IPS-20b (cell line): ENCODE measurements at regions not wholly inside any gene's neighbourhood (a gene's known extent, or its start where the extent isn't known, plus 50 kb on each side); places are given as distances from the start of the nearest gene placed in this dataset.
"Not testable (repeated sequence)": the region's sequence is repeated elsewhere in the genome, so short reads cannot be mapped to it uniquely, and the experiment has no call there.

ENCODE experiments used
- H3K27ac ChIP-seq: one replicate; pipeline ENCODE4 v1.5.1; 2013; ENCODE audit warnings: low read length
- H3K27me3 ChIP-seq: 2 replicates; pipeline ENCODE4 v1.6.1; 2013; ENCODE audit warnings: mild to moderate bottlenecking, low read length, inconsistent platforms; ENCODE audit not compliant: insufficient read depth
- H3K36me3 ChIP-seq: 2 replicates; pipeline ENCODE4 v1.6.1; 2013; ENCODE audit warnings: low read depth, mild to moderate bottlenecking, inconsistent platforms, low read length, moderate library complexity; ENCODE audit not compliant: insufficient read depth
- H3K4me1 ChIP-seq: 2 replicates; pipeline ENCODE4 v1.6.1; 2013; ENCODE audit warnings: mild to moderate bottlenecking, control low read depth, inconsistent platforms, low read length, moderate library complexity; ENCODE audit not compliant: insufficient read depth
- H3K4me3 ChIP-seq: 2 replicates; pipeline ENCODE4 v1.5.1; 2013; ENCODE audit warnings: mild to moderate bottlenecking, low read length, inconsistent platforms
- H3K9ac ChIP-seq: 2 replicates; pipeline ENCODE4 v1.6.1; 2013; ENCODE audit warnings: low read depth, mild to moderate bottlenecking, inconsistent platforms, low read length, moderate library complexity
- H3K9me3 ChIP-seq: 2 replicates; pipeline ENCODE4 v1.6.1; 2013; ENCODE audit warnings: mild to moderate bottlenecking, low read depth, low read length, inconsistent platforms; ENCODE audit not compliant: insufficient read depth

DNA sequence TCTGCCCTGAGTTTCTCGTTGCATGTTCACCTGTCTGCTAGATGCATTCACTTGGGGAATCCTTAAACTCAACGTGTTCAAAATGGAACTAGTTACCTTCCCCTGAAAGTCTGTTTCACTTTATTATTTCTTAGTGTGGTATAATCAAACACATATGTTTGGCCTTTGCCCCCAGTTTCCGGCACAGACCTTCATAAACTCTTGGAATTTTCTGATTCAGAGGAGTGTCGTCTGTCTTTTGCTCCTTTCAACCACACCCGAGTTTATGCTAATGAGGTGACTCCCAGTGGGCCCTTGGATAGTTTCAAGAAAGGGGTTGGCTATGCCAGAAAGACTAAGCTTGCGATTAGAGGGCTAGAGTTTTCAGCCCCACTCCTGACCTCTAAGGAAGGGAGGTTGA is 198.9 kb downstream of the CDCA7 start:
- Histone ChIP-seq H3K4me1 (no peaks in the 10 kb centered on the region), H3K9ac (no peak overlapping the region), H3K27ac (no peak overlapping the region), H3K36me3 (no peaks in the 10 kb centered on the region), H3K9me3 (peaks cover 9% of the 10 kb centered on the region; the same call in 1 of the 2 replicates), H3K27me3 (no peaks in the 10 kb centered on the region), H3K4me3 (no peak overlapping the region)

DNA sequence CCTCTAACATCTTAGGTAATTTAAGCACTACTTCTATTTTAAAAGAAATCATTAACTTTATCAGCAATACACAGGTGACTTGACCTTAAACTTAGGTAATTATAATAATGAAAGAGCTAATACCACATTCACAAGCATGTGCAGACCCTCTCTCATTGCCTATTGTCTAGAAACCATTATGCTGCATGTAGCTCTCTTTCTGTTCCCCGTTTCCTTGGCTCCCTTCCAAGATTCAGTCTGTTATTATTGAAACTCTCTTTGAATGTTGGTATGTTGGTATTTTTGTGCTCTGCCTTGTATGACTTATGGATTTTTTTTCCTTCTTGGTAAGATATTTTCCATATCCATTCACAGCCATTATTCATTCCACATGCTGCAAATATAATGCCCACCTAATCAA is 201.2 kb downstream of the CDCA7 start:
- no peaks in the 10 kb centered on the region for H3K4me1 ChIP-seq
- H3K4me3 ChIP-seq: no peak overlapping the region
- H3K27me3 ChIP-seq: no peaks in the 10 kb centered on the region
- H3K9me3 ChIP-seq: peaks cover 9% of the 10 kb centered on the region; the same call in 1 of the 2 replicates
- no peak overlapping the region for H3K27ac ChIP-seq
- no peak overlapping the region for H3K9ac ChIP-seq
- H3K36me3 ChIP-seq: no peaks in the 10 kb centered on the region

DNA sequence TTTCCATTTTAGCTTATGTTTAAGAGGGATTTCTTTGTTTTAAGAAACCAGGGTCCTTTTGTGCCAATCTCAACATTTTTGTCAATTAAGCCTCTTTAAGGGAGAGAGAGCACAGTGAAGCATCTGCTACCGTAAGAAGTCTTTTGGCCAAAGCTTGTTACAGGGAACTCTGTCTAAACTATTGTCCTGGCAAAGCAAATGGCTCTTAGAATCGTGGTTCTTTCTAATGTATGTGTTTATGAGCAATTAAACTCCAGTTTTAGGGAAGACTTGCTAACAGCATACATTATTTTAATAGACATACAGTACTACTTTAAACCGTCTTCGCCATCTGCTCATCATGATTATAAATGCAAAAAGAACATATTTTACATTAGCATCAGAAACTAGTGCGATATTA is 202.1 kb downstream of the CDCA7 start:
- H3K4me3 ChIP-seq: no peak overlapping the region
- H3K27me3 ChIP-seq: no peaks in the 10 kb centered on the region
- H3K9me3 ChIP-seq: no peaks in the 10 kb centered on the region

DNA sequence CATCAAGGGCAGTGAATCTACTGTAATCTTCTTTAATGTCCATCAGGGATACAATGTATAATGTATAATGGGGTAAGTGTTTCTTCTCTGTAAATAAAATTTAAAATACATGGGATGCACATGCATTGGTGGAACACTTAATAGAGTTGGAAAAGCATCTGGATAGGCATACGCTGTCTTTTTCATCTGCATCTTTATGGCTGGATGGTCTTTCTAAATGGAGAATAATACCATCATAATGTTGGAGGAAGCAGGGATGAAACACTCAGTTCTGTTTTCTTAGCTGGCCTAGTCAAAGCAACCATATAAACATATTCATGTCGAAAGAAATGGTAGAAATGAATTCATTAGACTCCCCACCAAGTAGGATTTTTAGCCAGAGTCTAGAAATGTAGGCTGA is 202.8 kb downstream of the CDCA7 start:
- H3K27me3 ChIP-seq: no peaks in the 10 kb centered on the region
- no peaks in the 10 kb centered on the region for H3K9me3 ChIP-seq
- no peaks in the 10 kb centered on the region for H3K4me1 ChIP-seq
- no peak overlapping the region for H3K4me3 ChIP-seq
- H3K9ac ChIP-seq: no peak overlapping the region
- no peak overlapping the region for H3K27ac ChIP-seq
- H3K36me3 ChIP-seq: no peaks in the 10 kb centered on the region

More for the DNA sequence above, 202.1 kb downstream of the CDCA7 start:
- no peaks in the 10 kb centered on the region for H3K36me3 ChIP-seq
- H3K9ac ChIP-seq: no peak overlapping the region
- no peaks in the 10 kb centered on the region for H3K4me1 ChIP-seq
- no peak overlapping the region for H3K27ac ChIP-seq

DNA sequence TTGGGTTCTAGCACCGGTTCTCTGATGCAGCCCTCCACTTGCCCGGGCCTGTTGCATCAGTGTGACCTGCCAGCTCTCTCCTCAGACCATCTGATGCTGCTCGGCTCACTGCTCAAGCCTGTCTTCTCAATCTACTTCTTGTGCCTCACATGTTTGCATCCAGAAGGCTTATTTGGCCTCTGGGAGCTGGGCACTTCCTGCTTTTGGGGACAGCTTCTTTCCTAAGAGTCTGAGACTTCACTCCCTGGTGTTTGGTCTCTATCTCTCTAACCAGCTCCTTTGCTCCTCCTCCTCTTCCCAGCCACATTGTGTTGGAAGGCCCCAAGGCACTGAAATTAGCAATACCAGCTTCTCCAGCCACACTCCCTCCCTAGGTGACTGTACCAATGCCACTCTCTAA is 212.8 kb downstream of the CDCA7 start:
- no peaks in the 10 kb centered on the region for H3K9me3 ChIP-seq
- H3K9ac ChIP-seq: no peak overlapping the region
- no peaks in the 10 kb centered on the region for H3K27me3 ChIP-seq
- H3K27ac ChIP-seq: no peak overlapping the region
- no peaks in the 10 kb centered on the region for H3K36me3 ChIP-seq
- no peak overlapping the region for H3K4me3 ChIP-seq
- H3K4me1 ChIP-seq: peaks cover 26% of the 10 kb centered on the region

DNA sequence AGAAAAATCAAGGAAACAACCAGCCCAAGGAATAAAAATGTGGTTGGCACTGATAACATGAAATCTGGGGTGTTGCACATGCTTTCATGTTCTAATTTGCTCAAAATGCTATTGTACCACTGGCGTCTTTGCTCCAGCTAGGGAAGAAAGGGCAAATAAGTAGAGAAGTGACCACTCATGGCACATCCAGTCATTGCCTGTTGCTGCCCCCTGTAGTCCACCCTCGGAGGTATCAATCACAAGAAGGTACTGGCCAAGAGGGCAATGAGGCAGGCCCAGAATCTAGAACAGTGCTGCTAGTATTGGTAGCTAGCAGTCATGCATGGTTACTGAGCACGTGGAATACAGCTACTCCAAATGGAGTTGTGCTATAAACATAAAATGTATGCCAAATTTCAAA is 213.4 kb downstream of the CDCA7 start:
- Histone ChIP-seq H3K36me3 (no peaks in the 10 kb centered on the region), H3K27ac (no peak overlapping the region), H3K27me3 (no peaks in the 10 kb centered on the region), H3K9me3 (no peaks in the 10 kb centered on the region), H3K9ac (no peak overlapping the region), H3K4me1 (peaks cover 26% of the 10 kb centered on the region), H3K4me3 (no peak overlapping the region)

DNA sequence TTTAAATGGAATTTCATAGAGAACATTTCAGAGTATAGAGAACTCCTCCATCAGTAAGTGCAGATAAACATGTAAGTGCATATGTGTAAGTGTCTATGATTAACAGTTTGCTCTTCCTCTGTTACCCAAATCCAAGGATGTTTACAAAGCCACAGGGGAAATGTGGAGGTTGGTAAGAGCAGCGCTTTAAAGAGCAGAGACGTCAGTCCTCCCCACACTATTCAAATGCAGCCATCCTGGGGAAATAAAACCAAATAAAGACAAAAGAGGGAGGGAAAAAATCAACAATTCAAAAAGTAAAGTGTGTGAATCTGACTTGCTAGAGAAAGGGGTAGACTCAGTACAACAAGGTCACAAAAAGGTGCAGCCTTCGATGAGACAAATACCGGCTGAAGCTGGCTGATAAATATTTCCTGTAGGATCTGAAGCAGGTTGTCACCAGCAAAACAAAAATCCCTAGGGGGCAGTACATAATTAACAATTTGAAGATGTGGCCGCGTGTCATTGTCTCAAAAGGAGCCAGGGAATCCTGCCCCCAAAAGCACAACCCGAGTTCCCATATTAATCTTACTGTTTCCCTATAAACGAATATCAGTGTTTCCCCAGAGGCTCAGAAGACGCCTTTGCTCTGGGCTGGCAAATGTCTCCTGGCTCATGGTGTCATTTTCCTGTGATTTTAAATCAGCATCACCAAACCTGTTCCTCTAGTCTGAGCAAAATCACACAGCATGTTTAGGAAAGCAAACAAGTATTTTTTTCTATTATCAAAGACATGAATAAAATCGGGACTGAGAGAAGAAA is 216.5 kb downstream of the CDCA7 start:
- Histone ChIP-seq H3K4me3 (peak overlapping the region; percentile 52), H3K27ac (no peak overlapping the region), H3K4me1 (peaks cover 26% of the 10 kb centered on the region), H3K27me3 (no peaks in the 10 kb centered on the region), H3K9me3 (no peaks in the 10 kb centered on the region), H3K9ac (peak overlapping the region; percentile 47; the same call in 1 of the 2 replicates), H3K36me3 (no peaks in the 10 kb centered on the region)

DNA sequence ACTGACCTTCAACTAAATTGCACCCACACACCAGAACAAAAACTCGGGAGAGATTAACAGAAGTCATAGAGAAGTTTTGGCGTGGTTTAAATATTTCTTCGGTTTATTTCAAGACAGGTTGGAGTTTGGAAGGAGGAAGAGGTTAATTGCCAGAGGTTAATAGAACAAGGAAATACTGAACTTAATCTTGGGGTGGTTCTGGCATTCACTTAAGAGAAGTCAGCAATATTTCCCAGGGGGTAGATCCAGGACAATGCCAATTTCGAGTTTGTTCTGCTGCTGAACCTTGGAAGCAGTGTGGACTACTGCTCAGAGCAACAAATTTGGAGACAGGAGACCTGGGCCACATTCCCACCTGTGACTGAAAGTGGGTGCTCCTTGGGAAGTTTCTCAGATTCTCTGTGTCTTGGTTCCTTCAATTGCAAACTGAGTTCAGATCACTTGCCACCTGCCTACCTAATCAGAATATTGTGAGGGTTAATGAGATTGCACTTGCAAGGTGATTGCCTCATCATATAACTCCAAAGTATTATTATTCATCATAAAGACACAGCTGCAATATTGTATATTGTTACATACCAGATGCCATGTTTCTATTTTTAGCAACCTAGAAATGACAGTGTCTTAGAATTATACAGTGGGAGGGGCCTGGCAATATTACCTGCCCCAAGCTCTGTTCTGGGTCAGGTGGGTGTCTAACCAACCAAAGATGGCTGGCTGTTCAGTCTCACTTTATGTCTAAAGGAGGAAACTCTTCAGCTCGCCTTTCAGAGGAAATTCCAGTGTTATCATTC is 217.4 kb downstream of the CDCA7 start:
- no peaks in the 10 kb centered on the region for H3K9me3 ChIP-seq
- H3K4me1 ChIP-seq: peaks cover 26% of the 10 kb centered on the region
- no peak overlapping the region; the same call in 1 of the 2 replicates for H3K4me3 ChIP-seq
- no peak overlapping the region for H3K27ac ChIP-seq
- no peaks in the 10 kb centered on the region for H3K36me3 ChIP-seq
- H3K9ac ChIP-seq: peak overlapping the region; percentile 47; the same call in 1 of the 2 replicates
- no peaks in the 10 kb centered on the region for H3K27me3 ChIP-seq

DNA sequence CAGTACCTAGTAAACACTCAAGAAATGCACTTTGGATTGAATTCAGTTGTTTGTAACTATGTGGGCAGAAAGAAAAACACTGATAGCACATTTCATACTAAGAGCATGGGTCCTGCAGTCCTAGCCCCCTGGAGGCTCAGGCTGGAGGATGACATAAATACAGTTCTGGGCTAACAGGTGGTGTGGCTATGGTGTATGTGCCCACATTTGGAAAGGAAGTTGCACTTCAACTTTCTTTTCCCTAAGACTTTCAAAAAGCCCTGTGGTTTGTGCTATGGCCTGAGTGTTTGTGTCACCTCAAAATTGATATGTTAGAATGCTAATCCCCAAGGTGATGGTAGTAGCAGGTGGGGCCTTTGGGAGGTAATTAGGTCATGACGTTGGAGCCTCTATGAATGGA is 218.2 kb downstream of the CDCA7 start:
- Histone ChIP-seq H3K9me3 (no peaks in the 10 kb centered on the region), H3K27ac (no peak overlapping the region), H3K27me3 (no peaks in the 10 kb centered on the region), H3K9ac (no peak overlapping the region), H3K36me3 (no peaks in the 10 kb centered on the region), H3K4me1 (peaks cover 26% of the 10 kb centered on the region), H3K4me3 (no peak overlapping the region)

DNA sequence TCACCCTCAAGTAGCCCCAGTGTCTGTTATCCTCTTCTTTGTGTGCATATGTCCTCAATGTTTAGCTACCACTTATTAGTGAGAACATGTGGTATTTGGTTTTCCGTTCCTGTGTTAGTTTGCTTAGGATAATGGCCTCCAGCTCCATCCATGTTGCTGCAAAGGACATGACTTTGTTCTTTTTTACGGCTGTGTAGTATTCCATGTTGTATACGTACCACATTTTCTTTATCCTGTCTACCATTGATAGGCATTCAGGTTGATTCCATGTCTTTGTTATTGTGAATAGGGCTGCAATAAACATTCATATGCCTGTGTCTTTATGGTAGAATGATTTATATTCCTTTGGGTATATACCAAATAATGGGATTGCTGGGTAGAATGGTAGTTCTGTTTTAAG is 219.1 kb downstream of the CDCA7 start:
- H3K27me3 ChIP-seq, H3K4me3 ChIP-seq, H3K9ac ChIP-seq, H3K36me3 ChIP-seq, H3K27ac ChIP-seq, H3K9me3 ChIP-seq: not testable (repeated sequence)
- peaks cover 26% of the 10 kb centered on the region for H3K4me1 ChIP-seq

DNA sequence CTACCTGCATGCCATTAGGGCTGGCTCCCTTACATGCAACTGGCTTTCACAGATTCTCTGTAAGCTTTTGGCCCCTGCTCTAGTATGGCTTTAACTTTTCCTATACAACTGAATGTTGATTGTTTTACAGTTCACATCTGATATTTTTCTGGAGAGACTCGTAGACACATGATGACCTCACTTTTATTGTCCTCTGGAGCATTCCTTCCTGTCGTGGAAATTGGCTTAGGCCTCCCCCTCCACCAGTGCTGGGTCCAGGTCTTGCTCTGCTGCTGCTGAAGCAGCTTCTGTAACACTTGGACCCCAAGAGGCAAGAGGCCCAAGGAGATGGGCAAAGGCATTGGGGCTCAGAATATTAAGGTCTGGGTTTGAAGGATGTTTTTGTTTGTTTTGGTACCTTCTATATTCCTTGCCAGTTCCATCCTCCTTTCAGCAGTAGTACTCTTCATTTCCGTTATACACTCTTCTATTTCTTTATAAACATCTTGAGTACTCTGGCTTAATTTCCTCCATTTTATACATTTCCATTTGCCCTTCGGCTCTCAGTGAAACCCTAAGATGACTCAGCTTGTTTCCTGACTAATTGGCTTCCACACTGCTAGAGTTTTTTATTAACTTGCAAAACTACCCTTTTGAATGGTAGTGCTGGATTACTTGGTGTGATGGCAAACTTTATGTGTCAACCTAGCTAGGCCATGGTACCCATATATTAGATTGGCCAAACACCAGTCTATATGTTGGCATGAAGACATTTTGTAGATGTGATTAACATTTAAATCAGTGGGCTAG is 219.8 kb downstream of the CDCA7 start:
- Histone ChIP-seq H3K27ac (no peak overlapping the region), H3K9me3 (no peaks in the 10 kb centered on the region), H3K4me1 (peaks cover 26% of the 10 kb centered on the region), H3K4me3 (no peak overlapping the region), H3K36me3 (no peaks in the 10 kb centered on the region), H3K9ac (no peak overlapping the region), H3K27me3 (no peaks in the 10 kb centered on the region)
